Inflammatory macrophage treated with lipopolysaccharide for 4 hours (primary cell): ENCODE measurements at regions not wholly inside any gene's neighbourhood (a gene's known extent, or its start where the extent isn't known, plus 50 kb on each side); places are given as distances from the start of the nearest gene placed in this dataset.

Source experiments
- DNase-seq: peaks from one replicate; pipeline ENCODE4 v3.0.0-alpha.2; 2020

GRCh38 chr13:64958106-64958505, 2272.0 kb downstream of the PCDH9 start:
- no peak for DNase-seq

DNA sequence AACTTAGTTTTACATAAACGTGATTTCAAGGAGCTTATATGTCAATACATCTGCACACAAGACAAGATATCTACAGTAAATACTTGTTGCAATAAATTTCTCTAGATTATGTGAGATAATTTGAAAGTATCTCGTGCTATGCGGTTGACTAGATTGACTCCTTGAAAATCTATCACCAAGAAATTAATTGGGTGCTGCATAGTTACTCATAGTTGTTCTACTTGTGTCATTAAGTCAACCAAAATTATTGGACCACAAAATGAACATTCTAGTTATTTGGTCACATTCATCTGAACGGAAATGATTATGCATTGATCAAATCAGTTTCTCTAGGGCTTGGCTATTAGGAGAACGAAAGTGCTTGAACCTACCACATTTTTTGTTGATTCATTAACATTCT, 2291.5 kb downstream of the PCDH9 start:
- no peak for DNase-seq

- no peak for DNase-seq
Observed at GRCh38 chr13:64937302-64937701, 2292.8 kb downstream of the PCDH9 start.

DNA sequence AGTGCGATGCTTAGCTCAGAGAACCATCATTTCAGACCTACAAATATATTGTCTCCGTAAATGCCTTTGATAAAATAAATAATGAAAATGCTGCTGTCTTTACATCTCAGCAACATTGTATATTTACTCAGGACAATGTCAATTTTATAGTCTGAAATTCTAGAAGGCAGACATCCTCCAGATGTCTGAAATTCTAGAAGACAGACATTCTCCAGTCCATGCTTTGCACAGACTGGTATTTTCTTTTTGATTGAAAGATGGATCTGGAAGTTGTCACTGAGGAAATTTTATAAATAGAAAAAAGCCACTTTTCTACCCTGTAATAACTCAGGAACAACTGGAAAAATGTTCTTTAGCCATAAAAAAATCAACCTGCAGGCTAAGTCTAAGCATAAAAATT, 2293.3 kb downstream of the PCDH9 start:
- no peak for DNase-seq

DNA sequence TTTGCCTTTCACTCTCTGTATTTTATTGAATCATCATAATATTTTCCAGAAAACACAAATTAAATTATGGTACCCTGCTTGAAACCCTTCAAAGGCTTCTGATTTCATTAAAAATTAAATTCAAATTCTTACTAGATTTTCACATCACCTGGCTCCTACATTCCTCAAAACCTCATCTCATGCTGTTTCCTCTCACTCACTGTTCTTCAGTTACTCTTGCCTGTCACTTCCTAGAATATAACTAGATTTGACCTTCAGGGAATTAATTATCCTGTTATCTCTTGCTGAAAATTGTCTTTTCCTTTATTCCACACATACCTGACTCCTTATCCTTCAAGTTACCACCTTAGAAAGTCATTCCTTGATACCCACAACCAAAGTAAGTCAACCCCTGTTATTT, 2294.7 kb downstream of the PCDH9 start:
- DNase-seq = no peak

DNA sequence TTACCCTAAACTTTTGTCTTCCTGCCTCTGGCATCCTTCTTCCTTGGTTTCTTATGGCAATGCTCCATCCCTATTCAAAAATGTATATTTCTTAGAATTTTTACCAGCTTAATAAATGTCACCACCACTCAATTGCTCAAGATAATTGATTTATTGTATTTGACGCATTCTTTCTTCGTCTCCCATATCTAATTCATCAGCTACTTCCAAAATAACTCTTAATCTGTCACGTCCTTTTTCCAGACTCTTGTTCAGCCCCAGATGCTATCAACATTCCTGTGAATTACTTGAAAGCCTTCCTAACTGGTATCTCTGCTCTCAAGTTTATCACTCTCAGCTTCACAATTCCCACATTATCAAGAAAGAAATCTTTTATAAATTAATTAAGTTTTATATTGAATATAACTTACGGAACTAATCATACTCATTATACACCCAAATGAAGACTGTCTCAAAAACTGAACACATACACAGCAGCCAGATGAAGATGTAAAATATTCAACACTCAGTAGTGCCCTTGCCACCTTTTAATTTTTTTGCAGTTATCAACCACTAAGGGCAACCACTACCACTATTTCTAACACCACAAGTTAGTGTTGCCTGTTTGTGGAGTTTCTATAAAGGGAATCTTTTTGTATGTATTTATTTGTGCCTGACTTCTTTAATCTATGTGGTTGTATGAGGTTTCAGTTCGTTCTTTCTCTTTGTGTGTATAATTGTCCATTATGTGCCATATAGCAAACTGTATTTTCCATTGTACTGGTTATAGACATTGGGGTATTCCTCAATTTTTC, 2295.4 kb downstream of the PCDH9 start:
- DNase-seq = no peak

- no peak for DNase-seq
Observed at GRCh38 chr13:64930636-64931035, 2299.5 kb downstream of the PCDH9 start.

- DNase-seq = no peak
Observed at GRCh38 chr13:64928696-64929499, 2301.2 kb downstream of the PCDH9 start.

DNA sequence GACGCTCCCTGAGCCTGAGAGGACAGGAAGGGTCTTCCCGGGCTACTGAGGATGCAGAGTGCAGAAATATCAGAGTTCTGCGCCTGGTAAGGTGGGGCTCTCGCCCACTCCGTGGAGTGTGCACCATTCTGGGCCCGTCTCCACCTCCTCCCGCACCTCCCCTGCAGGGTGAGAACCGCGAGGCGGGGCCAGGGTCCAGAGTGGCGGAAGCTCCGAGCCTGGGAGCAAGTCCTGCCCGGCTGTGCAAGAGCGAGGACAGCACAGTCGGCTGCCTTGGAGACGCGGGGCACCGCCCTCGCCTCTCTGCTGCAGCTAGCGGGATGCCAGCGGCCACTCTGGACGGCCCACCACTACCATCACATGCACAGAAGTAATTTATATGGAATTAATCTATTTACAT, 2304.4 kb downstream of the PCDH9 start:
- DNase-seq = no peak

DNA sequence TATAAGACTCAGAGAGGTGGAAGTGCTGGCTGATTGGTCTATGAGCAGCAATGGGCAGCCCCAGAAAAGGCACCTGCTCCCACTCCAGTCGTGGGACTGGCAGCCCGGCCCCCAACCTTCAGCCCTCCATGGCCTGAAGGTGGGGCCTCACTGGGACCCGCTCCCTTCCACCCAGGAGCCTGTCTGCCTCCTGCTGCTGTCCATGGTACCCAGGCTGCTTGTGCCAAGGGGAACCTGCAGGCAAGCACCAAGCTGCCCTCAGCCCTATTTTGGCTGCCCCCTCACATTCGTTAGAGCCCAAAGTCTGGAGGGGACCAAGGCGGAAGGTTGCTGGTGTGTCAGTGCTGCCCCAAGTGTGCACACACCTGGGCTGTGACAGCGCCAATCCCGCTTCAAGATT, 2304.9 kb downstream of the PCDH9 start:
- DNase-seq = no peak

DNA sequence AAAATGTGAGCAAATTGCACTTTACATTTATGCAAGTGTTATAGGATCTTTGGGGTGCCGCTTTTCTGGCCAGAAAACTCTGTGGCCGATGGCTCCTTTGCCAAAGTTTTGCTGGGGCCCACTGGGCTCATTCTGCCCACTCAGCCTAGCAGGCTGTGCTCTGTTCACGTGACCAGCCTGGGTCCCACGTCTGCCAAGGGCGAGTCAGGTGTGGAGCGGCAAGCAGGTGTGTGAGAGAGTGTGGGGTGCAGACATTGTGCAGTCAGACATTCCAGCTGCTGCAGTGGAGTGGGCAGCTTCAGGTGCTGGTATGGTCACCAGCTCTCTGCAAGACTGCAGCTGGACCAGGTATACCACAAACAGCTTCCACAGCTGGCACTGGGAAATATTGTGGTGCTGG, 2305.7 kb downstream of the PCDH9 start:
- DNase-seq = no peak

GRCh38 chr13:64917566-64917965, 2312.6 kb downstream of the PCDH9 start:
- DNase-seq = no peak

DNA sequence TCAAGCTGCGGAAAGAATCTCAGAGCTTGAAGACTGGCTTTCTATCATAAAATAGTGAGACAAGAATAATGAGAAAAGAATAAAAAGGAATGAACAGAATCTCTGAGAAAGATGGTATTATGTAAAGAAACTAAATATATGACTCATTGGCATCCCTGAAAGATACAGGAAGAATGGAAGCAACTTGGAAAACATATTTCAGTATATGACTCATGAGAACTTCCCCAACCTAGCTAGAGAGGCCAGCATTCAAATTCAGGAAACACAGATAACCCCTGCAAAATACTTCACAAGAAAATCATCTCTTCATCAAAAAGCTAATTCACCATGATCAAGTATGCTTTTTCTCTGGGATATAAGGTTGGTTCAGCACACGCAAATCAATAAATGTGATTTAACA, 2318.0 kb downstream of the PCDH9 start:
- no peak for DNase-seq

GRCh38 chr13:64910096-64910495, 2320.0 kb downstream of the PCDH9 start:
- DNase-seq = no peak

- no peak for DNase-seq
Observed at GRCh38 chr13:64909184-64909583, 2321.0 kb downstream of the PCDH9 start.

DNA sequence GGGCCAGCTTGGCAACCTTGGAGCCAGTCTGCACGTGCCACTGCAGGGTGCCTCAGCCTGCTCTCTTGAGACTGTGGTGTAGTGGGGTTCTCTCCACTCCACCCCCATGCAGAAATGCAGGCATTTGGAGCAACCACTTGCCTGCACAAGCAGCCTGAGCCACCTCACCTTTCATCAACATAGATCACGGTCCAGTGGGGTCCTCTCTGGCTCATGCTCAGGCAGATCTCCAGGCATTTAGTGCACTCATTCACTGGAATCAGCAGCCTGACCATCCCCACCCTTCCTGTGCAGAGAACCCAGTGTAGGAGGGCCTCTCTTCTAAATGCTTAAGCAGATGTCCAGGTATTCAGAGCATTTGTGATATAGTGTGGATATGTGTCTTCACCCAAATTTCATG, 2330.1 kb downstream of the PCDH9 start:
- DNase-seq = no peak

DNA sequence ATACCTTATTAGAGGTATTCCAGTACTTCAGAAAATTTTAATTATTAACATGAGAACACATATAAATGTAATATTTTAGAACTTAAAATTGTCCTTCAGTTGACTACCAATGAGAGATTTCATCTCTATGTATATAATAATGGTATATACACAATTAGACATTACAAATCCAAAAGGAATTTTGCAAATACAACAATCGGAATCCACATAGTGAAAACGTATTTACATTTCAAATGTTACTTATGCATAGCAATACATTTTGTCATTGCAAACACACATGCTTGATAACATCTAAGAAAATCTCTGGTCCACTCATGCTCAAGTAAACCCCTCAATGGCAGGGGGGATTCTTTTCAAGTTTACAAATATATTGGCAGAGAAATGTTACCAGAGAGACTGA, 2345.2 kb downstream of the PCDH9 start:
- no peak for DNase-seq

GRCh38 chr13:64877176-64877575, 2353.0 kb downstream of the PCDH9 start:
- DNase-seq = no peak

DNA sequence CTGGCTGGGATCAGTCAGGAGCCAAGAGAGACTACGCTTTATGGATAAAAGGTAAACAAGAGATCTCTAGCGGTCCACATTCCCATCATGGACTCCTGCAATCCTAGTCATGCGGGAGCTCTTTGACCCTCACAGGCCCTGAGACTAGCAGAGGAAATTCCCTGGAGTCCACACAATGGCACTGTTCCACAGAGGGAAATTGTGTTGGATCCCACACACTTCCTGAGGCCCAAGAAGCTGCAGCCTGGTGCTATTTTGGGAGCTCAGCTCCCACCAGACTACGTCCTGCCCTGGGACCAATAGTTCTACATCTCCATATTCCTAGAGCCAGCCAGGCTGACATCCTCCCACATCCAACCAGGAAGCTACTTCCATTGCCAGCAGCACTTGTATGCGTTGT, 2358.4 kb downstream of the PCDH9 start:
- DNase-seq = no peak

- no peak for DNase-seq
Observed at GRCh38 chr13:64869539-64869938, 2360.6 kb downstream of the PCDH9 start.

- DNase-seq = no peak
Observed at GRCh38 chr13:64867856-64868255, 2362.3 kb downstream of the PCDH9 start.

DNA sequence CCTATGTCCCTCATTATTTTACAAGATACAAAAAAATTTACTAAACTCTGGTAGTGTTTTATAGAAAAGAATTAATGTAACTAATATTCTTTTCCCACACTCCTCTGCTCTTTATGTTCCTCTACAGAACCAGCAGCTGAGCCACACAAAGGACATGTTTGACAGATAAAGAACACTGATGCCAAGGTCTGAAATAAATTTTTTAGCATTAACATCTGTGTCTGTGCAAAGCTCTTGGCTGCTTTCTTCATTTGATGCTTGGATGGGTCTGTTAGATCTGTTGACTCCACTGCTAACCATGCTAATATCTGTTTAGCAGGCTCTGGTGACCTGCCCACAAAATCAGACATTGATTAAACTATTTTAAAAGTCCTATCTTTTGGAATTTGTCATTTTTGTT, 2363.8 kb downstream of the PCDH9 start:
- DNase-seq = no peak

- DNase-seq = no peak
Observed at GRCh38 chr13:64855506-64855905, 2374.6 kb downstream of the PCDH9 start.

GRCh38 chr13:64850017-64850416, 2380.1 kb downstream of the PCDH9 start:
- DNase-seq = no peak

GRCh38 chr13:64849196-64849595, 2380.9 kb downstream of the PCDH9 start:
- no peak for DNase-seq
